Mesenchymal stem cell (in vitro differentiated cells and primary cell): ENCODE measurements at regions not wholly inside any gene's neighbourhood (a gene's known extent, or its start where the extent isn't known, plus 50 kb on each side); places are given as distances from the start of the nearest gene placed in this dataset.

ENCODE experiments used
- DNase-seq: peaks from one replicate; pipeline ENCODE4 v3.0.0-alpha.2; 2013
- H2AFZ ChIP-seq: one replicate; pipeline ENCODE4 v1.6.1; 2013; ENCODE audit warnings: low read depth, mild to moderate bottlenecking, control low read depth, inconsistent platforms, low read length, moderate library complexity
- H2AK5ac ChIP-seq: 2 replicates; pipeline ENCODE4 v1.6.1; 2013; ENCODE audit warnings: low read length, moderate library complexity, mild to moderate bottlenecking, inconsistent platforms; ENCODE audit not compliant: severe bottlenecking
- H2BK120ac ChIP-seq: one replicate; pipeline ENCODE4 v1.6.1; 2013; ENCODE audit warnings: low read depth, mild to moderate bottlenecking, inconsistent platforms, low read length, moderate library complexity
- H2BK12ac ChIP-seq, 2 experiments: one replicate each; pipeline ENCODE4 v1.6.1; 2013; ENCODE audit warnings: inconsistent platforms in 2 of 2, low read length in 2 of 2, mild to moderate bottlenecking in 2 of 2, moderate library complexity in 2 of 2, control low read depth in 1 of 2
- H2BK15ac ChIP-seq: one replicate; pipeline ENCODE4 v1.6.1; 2013; ENCODE audit warnings: mild to moderate bottlenecking, low read depth, inconsistent platforms; ENCODE audit not compliant: poor library complexity, severe bottlenecking
- H2BK5ac ChIP-seq: 2 replicates; pipeline ENCODE4 v1.6.1; 2013; ENCODE audit warnings: low read depth, mild to moderate bottlenecking, low read length, control low read depth, inconsistent platforms; ENCODE audit not compliant: poor library complexity, severe bottlenecking
- H3K14ac ChIP-seq, 2 experiments: one replicate each; pipeline ENCODE4 v1.6.1; 2013; ENCODE audit warnings: inconsistent platforms in 2 of 2, low read length in 2 of 2, control low read depth in 1 of 2, mild to moderate bottlenecking in 1 of 2, moderate library complexity in 1 of 2
- H3K18ac ChIP-seq, 2 experiments: one replicate each; pipeline ENCODE4 v1.6.1; 2013; ENCODE audit warnings: inconsistent platforms in 2 of 2, low read length in 2 of 2, control low read depth in 1 of 2, low read depth in 1 of 2, mild to moderate bottlenecking in 1 of 2
- H3K23ac ChIP-seq, 2 experiments: one replicate each; pipeline ENCODE4 v1.6.1; 2013; ENCODE audit warnings: inconsistent platforms in 2 of 2, low read length in 2 of 2, mild to moderate bottlenecking in 2 of 2, moderate library complexity in 2 of 2, control low read depth in 1 of 2
- H3K27ac ChIP-seq: 2 replicates; pipeline ENCODE4 v1.5.1; 2013; ENCODE audit warnings: mild to moderate bottlenecking, moderate library complexity, low read length, control low read depth, inconsistent platforms; ENCODE audit not compliant: poor library complexity, severe bottlenecking
- H3K27me3 ChIP-seq, 2 experiments: 2 replicates each; pipeline versions ENCODE4 v1.6.1 to v1.7.0; 2013; ENCODE audit warnings: low read length in 2 of 2, mild to moderate bottlenecking in 2 of 2, moderate library complexity in 2 of 2, control low read depth in 1 of 2, inconsistent platforms in 1 of 2; ENCODE audit not compliant: control insufficient read depth in 1 of 2, insufficient read depth in 1 of 2
- H3K36me3 ChIP-seq, 2 experiments: 2 replicates each; pipeline versions ENCODE4 v1.6.1 to v1.7.0; 2013; ENCODE audit warnings: low read length in 2 of 2, control low read depth in 1 of 2, inconsistent platforms in 1 of 2, low read depth in 1 of 2, mild to moderate bottlenecking in 1 of 2; ENCODE audit not compliant: insufficient read depth in 2 of 2, control insufficient read depth in 1 of 2
- H3K4ac ChIP-seq, 2 experiments: one replicate each; pipeline ENCODE4 v1.6.1; 2013; ENCODE audit warnings: inconsistent platforms in 2 of 2, low read length in 2 of 2, mild to moderate bottlenecking in 2 of 2, moderate library complexity in 2 of 2, control low read depth in 1 of 2, low read depth in 1 of 2
- H3K4me1 ChIP-seq: 2 replicates; pipeline ENCODE4 v1.6.1; 2013; ENCODE audit warnings: low read depth, low read length, control low read depth; ENCODE audit not compliant: control insufficient read depth, insufficient read depth
- H3K4me2 ChIP-seq: 2 replicates; pipeline ENCODE4 v1.6.1; 2013; ENCODE audit warnings: low read length, mild to moderate bottlenecking, inconsistent platforms; ENCODE audit not compliant: poor library complexity, severe bottlenecking
- H3K4me3 ChIP-seq, 2 experiments: 2 replicates each; pipeline versions ENCODE4 v1.5.1 to v1.7.0; 2013; ENCODE audit warnings: low read length in 2 of 2, mild to moderate bottlenecking in 2 of 2, control low read depth in 1 of 2, low read depth in 1 of 2; ENCODE audit not compliant: insufficient read depth in 1 of 2
- H3K79me1 ChIP-seq: replicated peaks from 2 replicates; pipeline ENCODE4 v1.6.1; 2013; ENCODE audit warnings: mild to moderate bottlenecking, control low read depth, low read length, inconsistent platforms; ENCODE audit not compliant: poor library complexity, severe bottlenecking
- H3K9ac ChIP-seq: 2 replicates; pipeline ENCODE4 v1.7.0; 2013; ENCODE audit warnings: mild to moderate bottlenecking, low read length, moderate library complexity
- H3K9me3 ChIP-seq: 2 replicates; pipeline ENCODE4 v1.7.0; 2013; ENCODE audit warnings: mild to moderate bottlenecking, low read length; ENCODE audit not compliant: control insufficient read depth
- H4K8ac ChIP-seq: one replicate; pipeline ENCODE4 v1.6.1; 2013; ENCODE audit warnings: inconsistent platforms, mild to moderate bottlenecking, low read length, moderate library complexity
- H4K91ac ChIP-seq: one replicate; pipeline ENCODE4 v1.6.1; 2013; ENCODE audit warnings: mild to moderate bottlenecking, low read length, inconsistent platforms
- WGBS: methylation state at CpG from one replicate; pipeline ENCODE4 v1.1.7; 2013; ENCODE audit warnings: mixed read lengths; 5-methylcytosine and 5-hydroxymethylcytosine counted together

GRCh38 chr13:80235967-80236302 is 105.0 kb downstream of the SPRY2 start:
- Histone ChIP-seq H2AFZ (no peak overlapping the region), H3K18ac (no peak overlapping the region), H3K36me3 (no peaks in the 10 kb centered on the region), H3K27ac (peak overlapping the region; percentile 85), H2BK12ac (no peak overlapping the region), H3K79me1 (no peaks in the 10 kb centered on the region), H3K23ac (no peak overlapping the region), H3K9me3 (no peaks in the 10 kb centered on the region), H2AK5ac (no peak overlapping the region), H2BK120ac (no peak overlapping the region), H2BK5ac (no peak overlapping the region), H3K4me2 (no peak overlapping the region), H2BK15ac (no peak overlapping the region), H4K91ac (no peak overlapping the region), H3K9ac (no peak overlapping the region), H3K4me3 (no peak overlapping the region), H3K27me3 (no peaks in the 10 kb centered on the region), H3K4ac (no peak overlapping the region), H4K8ac (no peak overlapping the region), H3K4me1 (no peaks in the 10 kb centered on the region), H3K14ac (no peak overlapping the region)
- peak; percentile 56 for DNase-seq
- WGBS = 100% methylated on average over 1 of the region's 4 CpGs

- peak overlapping the region; percentile 85 for H3K27ac ChIP-seq
- peak overlapping the region; percentile 15 for H3K9ac ChIP-seq
- 26% methylated on average over 9 of the region's 10 CpGs for WGBS
These were observed 105.6 kb downstream of the SPRY2 start for GRCh38 chr13:80235166-80235966.

GRCh38 chr13:80227645-80228044 is 113.3 kb downstream of the SPRY2 start:
- H3K23ac ChIP-seq = no peak overlapping the region
- H3K18ac ChIP-seq = no peak overlapping the region
- no peak for DNase-seq
- H3K9ac ChIP-seq = no peak overlapping the region
- no peak overlapping the region for H2AK5ac ChIP-seq
- H3K4ac ChIP-seq = no peak overlapping the region
- H2BK15ac ChIP-seq = no peak overlapping the region
- H2BK12ac ChIP-seq = no peak overlapping the region
- H3K14ac ChIP-seq = no peak overlapping the region
- no peak overlapping the region for H2BK5ac ChIP-seq
- H3K4me3 ChIP-seq = no peak overlapping the region
- no peak overlapping the region for H4K91ac ChIP-seq
- H3K79me1 ChIP-seq = no peaks in the 10 kb centered on the region
- no peak overlapping the region for H2BK120ac ChIP-seq
- no peaks in the 10 kb centered on the region for H3K9me3 ChIP-seq
- no peaks in the 10 kb centered on the region for H3K36me3 ChIP-seq
- no CpG with 5 or more reads among the region's 2 CpGs for WGBS
- no peak overlapping the region for H3K4me2 ChIP-seq
- no peaks in the 10 kb centered on the region for H3K4me1 ChIP-seq
- H2AFZ ChIP-seq = no peak overlapping the region
- H4K8ac ChIP-seq = no peak overlapping the region
- H3K27ac ChIP-seq = no peak overlapping the region
- H3K27me3 ChIP-seq = no peaks in the 10 kb centered on the region

More at GRCh38 chr13:80235166-80235966, 105.6 kb downstream of the SPRY2 start:
- no peak overlapping the region for H3K18ac ChIP-seq
- no peak overlapping the region for H2BK120ac ChIP-seq
- H3K36me3 ChIP-seq = no peaks in the 10 kb centered on the region
- H2BK12ac ChIP-seq = no peak overlapping the region
- H3K4me1 ChIP-seq = no peaks in the 10 kb centered on the region
- H3K14ac ChIP-seq = no peak overlapping the region
- no peak overlapping the region for H3K4me3 ChIP-seq
- no peaks in the 10 kb centered on the region for H3K79me1 ChIP-seq
- no peak overlapping the region for H4K91ac ChIP-seq
- H2BK15ac ChIP-seq = no peak overlapping the region
- peak overlapping the region; percentile 43 for H3K4me2 ChIP-seq
- no peaks in the 10 kb centered on the region for H3K9me3 ChIP-seq
- no peak overlapping the region for H2AK5ac ChIP-seq
- no peaks in the 10 kb centered on the region for H3K27me3 ChIP-seq
- no peak overlapping the region for H4K8ac ChIP-seq
- H2AFZ ChIP-seq = no peak overlapping the region
- DNase-seq = peak; percentile 48
- no peak overlapping the region for H2BK5ac ChIP-seq
- no peak overlapping the region for H3K4ac ChIP-seq
- no peak overlapping the region for H3K23ac ChIP-seq

GRCh38 chr13:80226645-80227044 is 114.3 kb downstream of the SPRY2 start:
- no peak overlapping the region for H3K4ac ChIP-seq
- H4K8ac ChIP-seq = no peak overlapping the region
- DNase-seq = no peak
- 92% methylated on average over 2 of the region's 2 CpGs for WGBS
- H3K9me3 ChIP-seq = no peaks in the 10 kb centered on the region
- no peak overlapping the region for H4K91ac ChIP-seq
- no peak overlapping the region for H3K27ac ChIP-seq
- H2BK12ac ChIP-seq = no peak overlapping the region
- H3K4me1 ChIP-seq = no peaks in the 10 kb centered on the region
- no peaks in the 10 kb centered on the region for H3K27me3 ChIP-seq
- H3K79me1 ChIP-seq = no peaks in the 10 kb centered on the region
- no peak overlapping the region for H2BK120ac ChIP-seq
- H2BK5ac ChIP-seq = no peak overlapping the region
- no peak overlapping the region for H2BK15ac ChIP-seq
- H3K18ac ChIP-seq = no peak overlapping the region
- no peak overlapping the region for H3K4me3 ChIP-seq
- H2AFZ ChIP-seq = no peak overlapping the region
- no peak overlapping the region for H3K23ac ChIP-seq
- H3K14ac ChIP-seq = no peak overlapping the region
- H3K9ac ChIP-seq = no peak overlapping the region
- no peak overlapping the region for H3K4me2 ChIP-seq
- H3K36me3 ChIP-seq = no peaks in the 10 kb centered on the region
- no peak overlapping the region for H2AK5ac ChIP-seq
